ENCODE measurements at regions not wholly inside any gene's neighbourhood (a gene's known extent, or its start where the extent isn't known, plus 50 kb on each side); places are given as distances from the start of the nearest gene placed in this dataset.

DNA sequence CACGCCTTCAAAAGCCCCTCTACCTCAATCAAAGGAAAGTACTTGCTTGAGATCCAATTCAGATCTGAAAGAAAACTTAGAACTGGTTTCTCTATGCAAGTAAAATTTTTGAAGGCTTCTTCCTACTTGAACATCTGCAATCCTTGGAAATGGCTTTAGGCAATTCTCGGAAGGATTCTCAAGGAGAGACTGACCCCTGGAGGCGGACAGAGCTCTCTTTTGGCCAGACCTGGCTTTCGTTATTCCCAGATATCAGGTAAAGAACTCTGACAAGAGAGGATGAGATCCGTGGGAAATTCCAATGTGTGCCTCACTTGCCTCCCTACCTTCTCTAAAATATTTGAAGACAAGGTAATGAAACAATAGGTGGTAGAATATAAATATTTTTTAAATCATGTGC is 670.3 kb upstream of the FAM241A start:
- no peak for TF ChIP-seq SUZ12 (IDR thresholded peaks at IDR 0.05)
- TF ChIP-seq ZNF384 (IDR thresholded peaks at IDR 0.05) = no peak
- TF ChIP-seq L3MBTL2 (conservative IDR thresholded peaks at IDR 0.05) = no peak
- TF ChIP-seq, protein P1, sequence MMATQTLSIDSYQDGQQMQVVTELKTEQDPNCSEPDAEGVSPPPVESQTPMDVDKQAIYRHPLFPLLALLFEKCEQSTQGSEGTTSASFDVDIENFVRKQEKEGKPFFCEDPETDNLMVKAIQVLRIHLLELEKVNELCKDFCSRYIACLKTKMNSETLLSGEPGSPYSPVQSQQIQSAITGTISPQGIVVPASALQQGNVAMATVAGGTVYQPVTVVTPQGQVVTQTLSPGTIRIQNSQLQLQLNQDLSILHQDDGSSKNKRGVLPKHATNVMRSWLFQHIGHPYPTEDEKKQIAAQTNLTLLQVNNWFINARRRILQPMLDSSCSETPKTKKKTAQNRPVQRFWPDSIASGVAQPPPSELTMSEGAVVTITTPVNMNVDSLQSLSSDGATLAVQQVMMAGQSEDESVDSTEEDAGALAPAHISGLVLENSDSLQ (IDR thresholded peaks at IDR 0.05) = no peak
- no peak for TF ChIP-seq HDGF (IDR thresholded peaks at IDR 0.05; ENCODE audit: borderline replicate concordance)
- no peak for TF ChIP-seq FOXA1 (IDR thresholded peaks at IDR 0.05)
- TF ChIP-seq SP1 (IDR thresholded peaks at IDR 0.05) = no peak
- no peak for TF ChIP-seq ELF4 (IDR thresholded peaks at IDR 0.05)
- TF ChIP-seq FOXM1 (IDR thresholded peaks at IDR 0.05; ENCODE audit: borderline replicate concordance) = no peak
- no peak for TF ChIP-seq LEF1 (IDR thresholded peaks at IDR 0.05; ENCODE audit: borderline replicate concordance)
- TF ChIP-seq FOXK2 (IDR thresholded peaks at IDR 0.05) = no peak
- POLR2A ChIA-PET = no interaction called here
- CTCF ChIA-PET = no interaction called here
- DNase-seq (ENCODE audit: extremely low spot score) = peak; percentile 39

DNA sequence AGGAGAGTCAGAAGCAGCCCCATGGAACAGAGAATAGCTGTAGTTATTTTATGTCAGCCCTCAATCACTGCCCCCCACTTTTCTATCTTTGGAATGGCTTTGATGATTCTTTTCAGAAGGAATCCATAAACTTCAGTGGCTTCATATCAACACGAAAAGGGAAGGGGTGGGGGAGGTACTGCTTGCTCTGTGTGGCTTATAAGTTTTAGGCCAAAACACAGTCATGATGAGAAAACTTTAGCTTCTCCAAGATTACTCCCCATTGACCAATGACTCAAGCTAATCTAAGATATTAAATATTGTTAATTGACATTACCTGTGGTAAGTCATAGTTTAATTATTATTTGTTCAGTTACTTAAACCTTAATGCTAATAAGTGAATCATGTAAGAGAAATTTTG is 669.6 kb upstream of the FAM241A start:
- no peak for DNase-seq (ENCODE audit: extremely low spot score)
- POLR2A ChIA-PET = no interaction called here
- CTCF ChIA-PET = interaction anchor here (0.6 kb wide), 1 partner anchor 578 kb away, joined by 3 read pairs; no protein-coding TSS in a partner anchor
- TF ChIP-seq L3MBTL2 (conservative IDR thresholded peaks at IDR 0.05) = no peak
- TF ChIP-seq BHLHE40 (IDR thresholded peaks at IDR 0.05; ENCODE audit: borderline replicate concordance) = no peak
- TF ChIP-seq CTBP1 (IDR thresholded peaks at IDR 0.05; ENCODE audit: borderline replicate concordance) = no peak
- TF ChIP-seq, protein P1 (IDR thresholded peaks at IDR 0.05) = no peak
- TF ChIP-seq FOXK2 (IDR thresholded peaks at IDR 0.05) = no peak
- no peak for TF ChIP-seq FOXA1 (IDR thresholded peaks at IDR 0.05)
- TF ChIP-seq SP1 (IDR thresholded peaks at IDR 0.05) = no peak
- TF ChIP-seq ELF4 (IDR thresholded peaks at IDR 0.05) = no peak
- no peak for TF ChIP-seq NFRKB (IDR thresholded peaks at IDR 0.05)
- no peak for TF ChIP-seq FOXM1 (IDR thresholded peaks at IDR 0.05; ENCODE audit: borderline replicate concordance)
- TF ChIP-seq ZNF384 (IDR thresholded peaks at IDR 0.05) = no peak
- TF ChIP-seq TARDBP (IDR thresholded peaks at IDR 0.05) = no peak
- no peak for TF ChIP-seq HDGF (IDR thresholded peaks at IDR 0.05; ENCODE audit: borderline replicate concordance)
- no peak for TF ChIP-seq ARNT (IDR thresholded peaks at IDR 0.05)
- no peak for TF ChIP-seq LEF1 (IDR thresholded peaks at IDR 0.05; ENCODE audit: borderline replicate concordance)
- no peak for TF ChIP-seq SUZ12 (IDR thresholded peaks at IDR 0.05)

DNA sequence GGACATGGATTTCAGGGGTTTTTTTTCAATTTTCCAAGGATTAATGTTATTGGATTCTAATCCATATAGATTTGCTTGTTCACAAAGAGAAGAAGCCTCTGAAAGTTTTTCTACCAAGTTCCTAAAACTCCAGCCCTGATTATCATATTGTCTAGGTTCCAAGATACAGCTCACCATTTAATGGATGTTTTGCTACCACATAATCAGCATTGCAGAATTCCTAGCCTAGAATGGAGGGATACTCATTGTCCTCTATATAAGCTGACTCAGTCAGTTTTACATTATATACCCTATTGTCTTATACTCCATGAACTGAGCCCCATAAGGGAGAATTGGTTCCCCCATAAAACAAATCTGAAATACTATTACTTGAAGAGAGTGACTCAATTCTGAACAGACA is 664.7 kb upstream of the FAM241A start:
- CTCF ChIA-PET = no interaction called here
- TF ChIP-seq FOXM1 (IDR thresholded peaks at IDR 0.05; ENCODE audit: borderline replicate concordance) = no peak
- TF ChIP-seq ZNF384 (IDR thresholded peaks at IDR 0.05) = no peak
- no peak for TF ChIP-seq SUZ12 (IDR thresholded peaks at IDR 0.05)
- no peak for TF ChIP-seq ELF4 (IDR thresholded peaks at IDR 0.05)
- TF ChIP-seq, protein P1 (IDR thresholded peaks at IDR 0.05) = no peak
- TF ChIP-seq FOXA1 (IDR thresholded peaks at IDR 0.05) = no peak
- no peak for TF ChIP-seq TARDBP (IDR thresholded peaks at IDR 0.05)
- TF ChIP-seq HDGF (IDR thresholded peaks at IDR 0.05; ENCODE audit: borderline replicate concordance) = no peak
- no peak for TF ChIP-seq ARNT (IDR thresholded peaks at IDR 0.05)
- POLR2A ChIA-PET = no interaction called here
- no peak for DNase-seq (ENCODE audit: extremely low spot score)

DNA sequence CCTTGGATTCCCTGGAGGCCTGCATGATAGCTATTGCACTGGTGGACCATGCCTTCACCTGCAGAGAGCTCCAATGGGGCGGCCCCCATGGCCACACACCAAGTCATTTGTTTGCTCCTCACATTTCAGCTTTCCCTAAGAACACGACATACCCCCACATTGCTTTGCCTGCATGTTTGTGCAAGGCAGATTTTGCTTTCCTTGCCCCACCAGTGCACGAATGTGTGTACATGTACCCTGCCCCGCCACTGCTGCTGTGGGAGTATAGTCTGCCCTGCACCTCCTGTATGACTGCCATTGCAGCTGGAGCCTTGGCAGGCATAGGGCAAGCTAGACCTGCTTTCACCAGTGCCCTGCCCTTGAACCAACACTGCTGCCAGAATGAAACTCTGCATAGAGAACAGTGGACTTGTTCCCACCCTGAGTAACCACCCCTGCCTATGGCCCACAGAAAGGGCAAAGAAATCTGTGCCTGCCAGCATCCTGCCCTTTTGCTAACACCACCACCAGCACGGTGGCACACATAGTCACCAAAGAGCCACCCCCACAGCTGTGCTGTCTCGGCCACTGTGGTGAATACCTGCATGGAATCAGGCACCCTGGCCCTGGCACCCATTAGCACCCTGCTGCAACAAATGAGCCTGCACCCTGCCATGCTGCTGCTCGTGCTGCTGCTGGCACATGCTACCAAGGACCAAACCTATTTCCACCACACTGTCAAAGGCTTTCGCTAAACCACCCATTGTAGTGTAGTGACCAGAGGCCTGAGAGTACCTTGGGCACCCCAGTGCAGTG is 661.7 kb upstream of the FAM241A start:
- no peak for DNase-seq (ENCODE audit: extremely low spot score)
- CTCF ChIA-PET = no interaction called here
- TF ChIP-seq ZNF384 (IDR thresholded peaks at IDR 0.05) (no peak), CTBP1 (IDR thresholded peaks at IDR 0.05; ENCODE audit: borderline replicate concordance) (no peak), FOXA1 (IDR thresholded peaks at IDR 0.05) (no peak), SUZ12 (IDR thresholded peaks at IDR 0.05) (no peak), ELF4 (IDR thresholded peaks at IDR 0.05) (no peak)
- POLR2A ChIA-PET = no interaction called here

DNA sequence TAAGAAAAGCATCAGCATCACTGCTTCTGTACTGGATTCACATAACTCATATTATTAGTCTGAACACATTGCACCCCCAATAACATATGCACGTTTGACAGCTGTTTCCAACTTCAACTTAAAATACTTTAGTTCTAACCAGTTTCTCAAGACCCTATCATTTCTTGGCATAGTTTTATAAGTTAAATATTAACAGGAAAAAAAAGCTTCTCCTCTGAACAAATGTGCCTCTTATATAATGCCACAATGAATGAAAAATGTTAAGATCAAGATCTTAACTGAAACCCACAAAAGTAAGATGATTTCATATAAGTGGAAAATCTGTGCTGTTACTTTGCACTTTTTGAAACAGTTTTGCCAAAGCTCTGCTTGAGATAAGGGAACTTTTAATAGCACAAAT is 652.8 kb upstream of the FAM241A start:
- no peak for TF ChIP-seq TARDBP (IDR thresholded peaks at IDR 0.05)
- TF ChIP-seq SUZ12 (IDR thresholded peaks at IDR 0.05) = no peak
- TF ChIP-seq CTBP1 (IDR thresholded peaks at IDR 0.05; ENCODE audit: borderline replicate concordance) = no peak
- no peak for TF ChIP-seq L3MBTL2 (conservative IDR thresholded peaks at IDR 0.05)
- TF ChIP-seq NFRKB (IDR thresholded peaks at IDR 0.05) = no peak
- TF ChIP-seq ZNF384 (IDR thresholded peaks at IDR 0.05) = no peak
- no peak for TF ChIP-seq FOXM1 (IDR thresholded peaks at IDR 0.05; ENCODE audit: borderline replicate concordance)
- TF ChIP-seq HDGF (IDR thresholded peaks at IDR 0.05; ENCODE audit: borderline replicate concordance) = no peak
- TF ChIP-seq FOXK2 (IDR thresholded peaks at IDR 0.05) = no peak
- no peak for TF ChIP-seq LEF1 (IDR thresholded peaks at IDR 0.05; ENCODE audit: borderline replicate concordance)
- TF ChIP-seq SP1 (IDR thresholded peaks at IDR 0.05) = no peak
- TF ChIP-seq ELF4 (IDR thresholded peaks at IDR 0.05) = no peak
- TF ChIP-seq BHLHE40 (IDR thresholded peaks at IDR 0.05; ENCODE audit: borderline replicate concordance) = no peak
- TF ChIP-seq, protein P1 (IDR thresholded peaks at IDR 0.05) = no peak
- no peak for DNase-seq (ENCODE audit: extremely low spot score)
- POLR2A ChIA-PET = no interaction called here
- CTCF ChIA-PET = no interaction called here

Data from HEK293T (cell line).